ENCODE measurements at regions not wholly inside any gene's neighbourhood (a gene's known extent, or its start where the extent isn't known, plus 50 kb on each side); places are given as distances from the start of the nearest gene placed in this dataset.
"Not testable (repeated sequence)": the region's sequence is repeated elsewhere in the genome, so short reads cannot be mapped to it uniquely, and the experiment has no call there.

- no peak for DNase-seq
Observed at GRCh38 chr2:209194717-209195116, 229.1 kb upstream of the MAP2 start.

DNA sequence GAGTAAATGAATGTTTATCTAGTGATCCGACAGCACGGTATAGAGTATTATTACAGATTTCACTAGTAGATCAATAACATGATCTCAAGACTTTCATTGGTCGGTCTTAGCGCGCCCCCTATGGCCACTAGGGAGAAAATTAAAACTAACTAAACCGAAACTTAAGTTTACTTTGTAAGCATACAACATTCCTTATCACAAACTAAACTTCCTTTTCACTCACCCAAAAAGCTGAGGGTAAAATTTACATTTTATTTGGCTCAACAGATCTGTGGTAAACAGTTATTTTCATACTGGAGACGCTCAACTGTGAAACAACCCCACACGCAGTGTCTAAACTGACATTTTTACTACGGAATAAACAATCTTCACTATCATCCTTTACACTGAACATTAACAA, 215.6 kb upstream of the MAP2 start:
- DNase-seq: peak in 1 of 2 experiments; percentile 45

GRCh38 chr2:209209943-209210342, 213.9 kb upstream of the MAP2 start:
- no peak for DNase-seq

DNA sequence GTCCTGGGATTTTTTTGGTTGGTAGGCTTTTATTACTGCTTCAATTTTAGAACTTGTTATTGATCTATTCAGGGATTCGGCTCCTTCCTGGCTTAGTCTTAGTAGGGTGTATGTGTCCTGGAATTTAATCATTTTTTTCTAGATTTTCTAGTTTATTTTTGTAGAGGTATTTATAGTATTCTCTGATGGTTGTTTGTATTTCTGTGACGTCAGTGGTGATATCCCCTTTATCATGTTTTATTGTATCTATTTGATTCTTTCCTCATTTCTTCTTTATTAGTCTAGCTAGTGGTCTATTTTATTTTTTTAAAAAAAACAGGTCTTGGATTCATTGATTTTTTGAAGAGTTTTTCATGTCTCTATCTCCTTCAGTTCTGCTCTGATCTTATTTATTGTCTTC, 193.3 kb upstream of the MAP2 start:
- no peak for DNase-seq

DNA sequence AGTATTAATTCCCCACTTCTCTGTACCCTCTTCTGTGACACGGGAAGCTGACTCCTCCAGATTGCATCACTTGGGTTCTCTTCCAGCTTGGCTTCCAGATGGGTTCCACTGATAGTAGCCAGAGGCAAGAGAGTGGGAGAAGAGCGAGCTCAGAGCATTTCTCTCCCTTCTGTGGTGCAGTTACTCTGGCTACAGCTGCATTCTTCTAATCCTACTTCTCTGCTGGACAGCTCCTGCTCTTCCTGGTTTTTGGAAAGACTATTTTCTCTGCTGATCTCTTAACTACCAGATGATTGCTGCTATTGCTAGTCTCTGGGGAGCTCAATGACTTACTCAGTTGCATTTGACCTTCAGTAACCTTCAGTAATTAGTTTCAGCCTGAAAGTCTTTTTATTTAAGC, 187.5 kb upstream of the MAP2 start:
- DNase-seq: no peak

GRCh38 chr2:209238765-209239584, 184.9 kb upstream of the MAP2 start:
- no peak for DNase-seq

GRCh38 chr2:209239585-209239938, 184.3 kb upstream of the MAP2 start:
- DNase-seq: no peak

DNA sequence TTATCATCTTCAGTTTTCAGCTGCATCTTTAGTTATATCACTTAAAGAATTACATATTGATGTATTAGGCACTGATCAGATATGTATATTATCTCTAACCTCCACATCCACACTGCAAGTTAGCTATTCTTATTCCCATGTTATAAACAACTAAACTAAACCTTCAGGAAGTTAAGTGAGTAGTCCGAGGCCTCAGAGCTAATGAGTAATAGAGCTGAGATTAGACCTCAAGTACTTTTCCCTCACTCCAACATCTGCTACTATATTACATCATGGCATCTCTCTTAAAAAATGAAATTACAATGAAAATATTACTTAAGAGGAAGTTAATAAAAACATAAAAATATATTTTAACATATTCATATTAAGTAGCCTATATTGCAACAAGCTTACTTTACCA, 183.6 kb upstream of the MAP2 start:
- DNase-seq: no peak

DNA sequence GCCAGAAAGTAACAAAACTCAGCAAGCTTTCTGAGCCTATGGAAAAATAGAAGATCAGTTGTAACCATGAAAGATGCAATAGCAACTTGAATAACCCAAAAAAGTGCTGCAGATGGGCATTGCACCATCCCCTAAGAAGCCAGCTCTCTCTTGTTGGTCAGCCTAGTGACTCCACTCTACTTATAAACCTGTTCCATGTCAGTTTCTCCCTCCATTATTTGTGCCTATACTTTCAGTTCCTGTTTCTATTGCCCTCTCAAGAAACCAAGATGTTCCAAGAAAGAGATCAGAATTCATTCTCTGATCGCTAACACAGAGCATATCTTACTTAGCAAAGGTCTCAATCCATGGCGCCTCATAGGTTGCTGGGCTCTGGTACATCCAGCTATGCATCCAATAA, 170.3 kb upstream of the MAP2 start:
- DNase-seq: no peak

- no peak for DNase-seq
Observed at GRCh38 chr2:209259767-209260166, 164.1 kb upstream of the MAP2 start.

GRCh38 chr2:209260281-209260680, 163.6 kb upstream of the MAP2 start:
- DNase-seq: no peak

GRCh38 chr2:209261366-209262053, 162.3 kb upstream of the MAP2 start:
- DNase-seq: not testable (repeated sequence)

- DNase-seq: no peak
Observed at GRCh38 chr2:209269024-209269423, 154.8 kb upstream of the MAP2 start.

DNA sequence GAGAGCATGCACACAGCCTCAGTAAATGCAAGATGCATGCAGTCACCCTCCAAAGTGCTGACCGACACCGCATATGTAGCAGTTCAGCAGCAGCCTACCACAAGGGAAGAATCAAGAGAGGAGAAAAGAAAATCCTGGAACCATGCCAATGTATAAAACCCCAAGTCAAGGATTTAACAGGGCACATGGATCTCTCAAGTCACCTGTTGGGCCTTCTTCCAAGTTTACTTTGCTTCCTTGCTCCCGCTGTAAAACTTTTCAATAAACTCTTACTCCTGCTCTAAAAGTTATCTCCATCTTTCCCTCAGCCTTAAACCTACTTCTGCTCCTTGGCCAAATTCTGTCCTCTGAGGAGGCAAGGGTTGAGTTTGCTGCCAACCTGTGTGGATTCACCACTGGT, 147.8 kb upstream of the MAP2 start:
- DNase-seq: no peak

GRCh38 chr2:209277444-209277843, 146.4 kb upstream of the MAP2 start:
- no peak for DNase-seq

DNA sequence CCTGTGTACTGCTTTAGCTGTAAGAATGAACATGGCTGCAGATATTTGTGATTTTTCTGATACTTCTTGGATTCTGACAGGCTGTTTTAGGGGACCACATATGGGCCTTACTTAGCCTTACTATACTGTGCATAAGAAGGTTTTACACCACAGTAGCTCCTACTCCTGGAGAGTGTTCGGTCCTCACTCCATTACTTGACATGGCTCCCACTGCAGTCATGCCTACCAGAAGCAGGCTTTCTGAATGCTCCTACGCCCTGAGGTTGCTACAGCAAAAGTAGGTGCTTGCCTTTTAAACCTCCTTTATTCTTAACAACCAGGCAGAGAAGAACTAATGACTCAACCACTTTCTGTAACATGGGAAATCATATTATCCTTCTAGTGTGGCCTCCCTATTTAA, 125.2 kb upstream of the MAP2 start:
- no peak for DNase-seq

GRCh38 chr2:209299478-209299877, 124.4 kb upstream of the MAP2 start:
- not testable (repeated sequence) for DNase-seq

DNA sequence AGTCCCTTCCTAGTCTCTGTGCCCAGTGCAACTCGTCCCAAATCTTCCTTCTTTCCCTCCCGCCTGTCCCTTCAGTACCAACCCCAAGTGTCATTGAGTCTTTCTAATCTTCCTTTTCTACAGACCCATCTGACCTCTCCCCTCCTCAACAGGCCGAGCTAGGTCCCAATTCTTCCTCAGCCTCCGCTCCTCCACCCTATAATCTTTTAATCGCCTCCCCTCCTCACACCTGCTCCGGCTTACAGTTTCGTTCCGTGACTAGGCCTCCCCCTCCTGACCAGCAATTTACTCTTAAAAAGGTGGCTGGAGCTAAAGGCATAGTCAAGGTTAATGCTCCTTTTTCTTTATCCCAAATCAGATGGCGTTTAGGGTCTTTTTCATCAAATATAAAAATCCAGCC, 123.1 kb upstream of the MAP2 start:
- DNase-seq: not testable (repeated sequence)

GRCh38 chr2:209305026-209305425, 118.8 kb upstream of the MAP2 start:
- DNase-seq: no peak

DNA sequence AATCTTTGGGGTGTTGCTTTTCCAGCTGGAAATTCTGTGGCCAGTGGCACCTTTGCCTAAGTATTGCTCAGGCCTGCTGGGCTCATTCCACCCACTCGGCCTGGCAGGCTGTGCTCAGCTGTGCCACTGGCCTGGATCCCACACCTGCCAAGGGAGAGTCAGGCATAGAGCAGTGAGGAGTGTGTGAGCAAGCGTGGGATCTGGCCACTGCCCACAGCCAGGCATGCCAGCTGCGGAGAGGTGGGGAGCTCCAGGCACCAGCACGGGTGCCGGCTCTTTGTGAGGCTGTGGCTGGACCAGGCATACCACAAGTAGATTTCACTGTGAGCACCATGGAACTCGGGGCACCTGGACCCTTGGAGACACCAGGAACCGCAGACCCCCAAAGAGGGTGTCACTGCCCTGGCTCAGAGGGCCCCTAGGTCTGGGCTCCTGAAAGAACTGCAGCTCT, 118.1 kb upstream of the MAP2 start:
- no peak for DNase-seq

GRCh38 chr2:209307161-209308001, 116.5 kb upstream of the MAP2 start:
- no peak for DNase-seq

- no peak for DNase-seq
Observed at GRCh38 chr2:209308415-209308814, 115.4 kb upstream of the MAP2 start.

DNA sequence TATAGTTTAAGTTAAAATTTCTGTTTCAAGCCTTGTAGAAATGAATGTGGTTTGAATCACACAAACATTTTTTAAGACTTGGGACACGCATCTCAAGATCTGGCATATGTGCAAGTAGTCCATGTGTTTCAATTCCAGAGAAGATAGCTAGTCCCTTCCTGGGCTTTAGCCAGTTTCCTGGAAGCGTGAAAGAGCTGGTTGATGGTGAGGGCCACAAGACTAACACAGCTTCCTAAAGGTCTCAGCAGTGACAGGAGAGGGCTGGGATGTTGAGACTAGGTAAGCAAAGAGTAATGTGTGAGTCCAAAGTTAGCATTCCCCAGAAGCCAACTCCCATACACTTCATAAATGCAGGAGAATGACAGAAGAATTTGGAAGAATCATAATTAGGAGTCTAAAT, 111.9 kb upstream of the MAP2 start:
- DNase-seq: no peak

DNA sequence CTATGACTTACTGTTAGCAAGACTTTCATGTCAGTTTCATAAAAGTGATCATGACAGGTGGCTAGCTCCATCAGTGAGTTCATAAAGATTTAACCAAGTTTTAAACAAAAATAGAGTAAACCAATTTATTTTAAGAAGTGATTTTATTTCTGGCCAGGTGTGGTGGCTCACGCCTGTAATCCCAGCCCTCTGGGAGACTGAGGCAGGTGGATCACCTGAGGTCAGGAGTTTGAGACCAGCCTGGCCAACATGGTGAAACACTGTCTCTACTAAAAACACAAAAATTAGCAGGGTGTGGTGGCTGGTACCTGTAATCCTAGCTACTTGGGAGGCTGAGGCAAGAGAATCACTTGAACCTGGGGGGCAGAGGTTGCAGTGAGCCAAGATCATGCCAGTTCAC, 111.4 kb upstream of the MAP2 start:
- DNase-seq: not testable (repeated sequence)

All from NCI-H526 (cell line).